ENCODE measurements at regions not wholly inside any gene's neighbourhood (a gene's known extent, or its start where the extent isn't known, plus 50 kb on each side); places are given as distances from the start of the nearest gene placed in this dataset.

DNA sequence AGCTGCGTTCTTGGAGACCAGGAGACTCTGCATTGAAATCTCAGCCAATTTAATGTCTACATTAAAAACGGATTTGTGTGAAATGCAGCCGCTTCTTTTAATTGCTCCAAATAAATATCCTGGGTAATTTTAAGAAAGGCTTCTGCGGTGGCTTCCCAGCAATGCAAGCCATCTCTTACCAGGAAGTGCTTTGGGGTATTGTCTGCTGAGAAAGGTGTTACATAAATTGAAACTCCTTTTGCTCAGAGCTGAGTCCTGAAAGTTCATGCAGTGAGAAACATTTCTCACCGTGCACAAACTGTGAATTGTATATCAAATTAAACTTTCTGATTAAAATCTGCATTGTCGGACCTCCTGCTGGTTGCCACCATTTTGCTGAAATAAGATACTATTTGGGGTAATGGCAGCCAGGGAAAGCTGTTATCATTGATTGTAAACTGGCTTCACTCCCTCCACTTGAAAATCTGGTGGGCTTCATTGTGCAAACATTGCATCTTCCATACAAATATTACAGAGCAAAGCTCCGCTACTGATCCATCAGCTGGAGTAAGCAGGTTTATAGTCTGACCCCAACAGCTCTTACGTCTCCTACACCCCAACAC is 59.5 kb downstream of the ZIC5 start:
- Histone ChIP-seq H3K4me1 (ENCODE audit: insufficient read depth) (no peaks in the 10 kb centered on the region), H3K27ac (ENCODE audit: low read depth) (no peak overlapping the region), H3K36me3 (ENCODE audit: insufficient read depth) (no peaks in the 10 kb centered on the region), H3K4me3 (ENCODE audit: low read depth, low read length) (no peak overlapping the region)
- DNase-seq (ENCODE audit: extremely low spot score), result no peak
- 56% methylated on average over 8 of the region's 8 CpGs for WGBS

GRCh38 chr13:99911069-99911964 is 60.2 kb downstream of the ZIC5 start:
- H3K36me3 ChIP-seq (ENCODE audit: insufficient read depth), result no peaks in the 10 kb centered on the region
- H3K27ac ChIP-seq (ENCODE audit: low read depth), result no peak overlapping the region
- no peak for DNase-seq (ENCODE audit: extremely low spot score)
- 44% methylated on average over 16 of the region's 16 CpGs for WGBS
- no peak overlapping the region for H3K4me3 ChIP-seq (ENCODE audit: low read depth, low read length)
- H3K4me1 ChIP-seq (ENCODE audit: insufficient read depth), result no peaks in the 10 kb centered on the region

DNA sequence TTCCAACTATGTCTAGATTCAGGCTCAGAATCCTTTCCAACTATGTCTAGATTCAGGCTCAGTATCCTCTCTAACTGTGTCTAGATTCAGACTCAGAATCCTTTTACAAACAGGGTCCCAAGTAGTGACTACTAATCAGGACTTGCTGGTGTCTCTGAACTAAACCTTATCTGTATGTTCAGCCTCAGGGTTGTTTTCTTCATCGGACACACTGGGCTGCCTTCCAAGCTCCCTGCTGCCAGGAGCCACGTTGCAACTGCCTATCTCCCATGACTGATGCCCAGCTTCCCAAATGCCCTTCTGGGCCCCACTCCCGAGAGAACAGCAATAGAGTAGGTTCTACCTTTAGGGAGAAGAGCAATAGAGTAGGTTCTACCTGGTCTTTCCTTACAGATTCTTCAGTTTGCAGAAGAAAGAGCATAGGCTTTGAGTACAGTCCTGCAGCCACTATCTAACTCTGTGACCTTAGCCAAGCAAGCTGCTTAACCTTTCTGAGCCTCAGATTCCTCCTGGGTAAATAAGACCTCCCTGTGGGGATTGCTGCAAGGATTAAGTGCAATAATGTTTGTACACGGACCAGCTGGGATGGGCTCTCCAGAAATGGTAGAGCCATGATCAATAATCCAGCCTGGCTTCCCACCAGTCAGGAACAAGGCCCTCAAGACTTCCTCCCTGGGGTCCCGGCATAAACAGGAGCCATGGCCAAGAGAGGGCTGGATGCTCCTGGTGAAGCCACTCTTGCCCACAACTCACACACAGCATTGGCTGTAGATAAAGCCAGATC is 61.5 kb downstream of the ZIC5 start:
- H3K27ac ChIP-seq (ENCODE audit: low read depth), result no peak overlapping the region
- no peaks in the 10 kb centered on the region for H3K4me1 ChIP-seq (ENCODE audit: insufficient read depth)
- H3K36me3 ChIP-seq (ENCODE audit: insufficient read depth), result no peaks in the 10 kb centered on the region
- no peak for DNase-seq (ENCODE audit: extremely low spot score)
- 33% methylated on average over 5 of the region's 5 CpGs for WGBS
- H3K4me3 ChIP-seq (ENCODE audit: low read depth, low read length), result no peak overlapping the region

DNA sequence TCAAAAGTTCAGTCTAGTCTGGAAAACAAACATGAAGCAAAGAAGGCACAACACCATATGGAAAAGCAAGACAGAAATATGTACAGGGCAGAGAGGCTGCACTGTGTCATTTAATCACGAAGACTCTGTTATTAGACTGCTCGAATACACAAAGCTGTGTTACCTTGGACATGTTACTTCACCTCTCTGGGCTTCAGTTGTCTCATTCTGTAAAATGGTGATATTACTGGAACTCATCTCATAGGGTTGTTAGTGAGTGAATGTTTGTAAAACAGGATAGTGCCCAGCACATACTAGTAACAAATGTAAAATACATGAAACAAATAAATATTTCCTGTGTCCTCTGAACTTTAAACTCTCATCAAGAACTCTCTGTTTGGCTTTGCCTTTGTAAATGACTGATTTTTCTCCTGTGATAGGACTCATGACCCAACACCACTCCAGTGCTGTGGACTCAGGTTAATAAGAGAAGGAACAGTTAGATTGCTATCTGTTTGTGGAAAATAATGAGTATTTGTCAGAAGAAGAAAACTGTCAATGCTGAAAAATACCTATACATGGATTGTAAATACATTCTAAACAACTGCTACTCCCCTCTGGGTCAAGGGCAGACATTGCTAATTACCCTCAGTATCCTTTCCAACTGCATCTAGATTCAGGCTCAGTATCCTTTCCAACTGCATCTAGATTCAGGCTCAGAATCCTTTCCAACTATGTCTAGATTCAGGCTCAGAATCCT is 62.3 kb downstream of the ZIC5 start:
- Histone ChIP-seq H3K27ac (ENCODE audit: low read depth) (no peak overlapping the region), H3K36me3 (ENCODE audit: insufficient read depth) (no peaks in the 10 kb centered on the region), H3K4me3 (ENCODE audit: low read depth, low read length) (no peak overlapping the region), H3K4me1 (ENCODE audit: insufficient read depth) (no peaks in the 10 kb centered on the region)
- 91% methylated on average over 2 of the region's 2 CpGs for WGBS
- DNase-seq (ENCODE audit: extremely low spot score), result no peak

DNA sequence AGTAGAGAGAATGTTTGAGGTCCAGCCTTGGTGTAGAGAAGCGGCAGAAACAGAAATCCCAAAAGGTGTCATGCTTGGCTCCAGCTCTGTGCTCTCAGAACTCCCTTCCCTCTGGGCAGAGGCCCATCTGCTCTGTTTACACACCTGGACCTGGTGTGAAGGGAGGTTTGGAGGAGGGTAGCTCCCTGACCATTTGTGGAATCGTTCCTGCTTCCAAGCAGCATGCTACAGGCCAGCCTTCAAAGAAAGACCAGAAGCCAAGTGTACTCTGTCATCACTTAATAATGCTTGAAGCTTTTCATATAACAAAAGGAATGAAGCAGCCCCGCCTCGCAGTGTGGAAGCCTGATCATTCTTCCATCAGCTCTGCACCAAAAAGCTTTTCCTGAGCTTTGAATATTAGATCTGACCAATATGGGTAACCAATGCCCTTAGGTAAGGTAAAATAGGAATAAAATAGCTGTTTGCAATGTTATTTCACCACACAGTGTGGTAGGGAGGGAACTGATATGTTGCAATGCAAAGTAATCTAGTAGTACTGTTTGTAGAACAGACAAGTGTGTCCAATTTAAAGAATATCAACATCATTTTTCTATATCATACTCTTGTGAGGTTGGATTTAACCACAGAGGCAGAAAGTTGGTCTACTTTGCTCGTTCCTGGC is 63.3 kb downstream of the ZIC5 start:
- H3K4me1 ChIP-seq (ENCODE audit: insufficient read depth), result no peaks in the 10 kb centered on the region
- no peak overlapping the region for H3K4me3 ChIP-seq (ENCODE audit: low read depth, low read length)
- no peak overlapping the region for H3K27ac ChIP-seq (ENCODE audit: low read depth)
- 63% methylated on average over 5 of the region's 5 CpGs for WGBS
- DNase-seq (ENCODE audit: extremely low spot score), result no peak
- H3K36me3 ChIP-seq (ENCODE audit: insufficient read depth), result no peaks in the 10 kb centered on the region

DNA sequence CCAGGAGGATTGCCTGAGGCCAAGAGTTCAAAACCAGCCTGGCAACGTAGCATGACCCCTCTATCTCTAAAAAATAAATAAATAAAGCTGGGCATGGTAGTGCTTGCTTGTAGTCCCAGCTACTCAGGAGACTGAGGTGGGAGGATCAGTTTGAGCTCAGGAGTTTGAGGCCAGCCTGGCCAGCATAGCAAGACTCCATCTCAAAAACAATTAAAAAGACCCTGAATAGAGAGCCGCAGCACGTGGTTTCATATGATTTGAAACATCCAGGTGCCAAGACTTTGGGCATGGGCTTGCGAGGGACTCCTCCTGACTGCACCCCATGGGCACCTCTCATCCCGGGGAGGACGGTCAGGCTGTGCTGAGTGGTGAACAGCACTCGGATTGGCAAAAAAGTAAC is 63.9 kb downstream of the ZIC5 start:
- 87% methylated on average over 7 of the region's 7 CpGs for WGBS
- DNase-seq (ENCODE audit: extremely low spot score), result no peak

DNA sequence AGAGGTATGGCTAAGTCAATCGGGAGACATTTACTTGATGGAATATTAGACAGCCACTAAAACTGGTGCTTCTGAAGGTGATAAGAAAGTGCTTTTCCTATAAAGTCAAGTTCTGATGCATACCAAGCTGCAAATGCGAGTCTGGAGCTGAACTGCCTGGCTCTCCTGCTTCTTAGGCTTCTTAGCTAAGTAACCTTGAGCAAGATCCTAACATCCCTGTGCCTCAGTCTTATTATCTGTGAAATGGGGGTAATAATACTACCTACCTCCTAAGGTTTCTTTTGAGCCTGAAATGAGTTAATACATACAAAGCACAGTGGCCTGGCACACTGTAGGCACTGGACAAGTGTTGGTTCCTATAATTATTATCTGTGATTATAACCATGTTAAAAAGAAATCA is 64.5 kb downstream of the ZIC5 start:
- WGBS, result 80% methylated on average over 2 of the region's 2 CpGs
- no peak for DNase-seq (ENCODE audit: extremely low spot score)
- H3K27ac ChIP-seq (ENCODE audit: low read depth), result no peak overlapping the region

More for the DNA sequence above, 63.9 kb downstream of the ZIC5 start:
- Histone ChIP-seq H3K4me1 (ENCODE audit: insufficient read depth) (no peaks in the 10 kb centered on the region), H3K4me3 (ENCODE audit: low read depth, low read length) (no peak overlapping the region), H3K27ac (ENCODE audit: low read depth) (no peak overlapping the region), H3K36me3 (ENCODE audit: insufficient read depth) (no peaks in the 10 kb centered on the region)

GRCh38 chr13:99905814-99906213 is 65.8 kb downstream of the ZIC5 start:
- H3K4me1 ChIP-seq (ENCODE audit: insufficient read depth), result no peaks in the 10 kb centered on the region
- H3K27ac ChIP-seq (ENCODE audit: low read depth), result no peak overlapping the region
- no peak for DNase-seq (ENCODE audit: extremely low spot score)
- H3K36me3 ChIP-seq (ENCODE audit: insufficient read depth), result no peaks in the 10 kb centered on the region
- WGBS, result 84% methylated on average over 4 of the region's 4 CpGs
- H3K4me3 ChIP-seq (ENCODE audit: low read depth, low read length), result no peak overlapping the region

More for the DNA sequence above, 64.5 kb downstream of the ZIC5 start:
- Histone ChIP-seq H3K4me1 (ENCODE audit: insufficient read depth) (no peaks in the 10 kb centered on the region), H3K36me3 (ENCODE audit: insufficient read depth) (no peaks in the 10 kb centered on the region), H3K4me3 (ENCODE audit: low read depth, low read length) (no peak overlapping the region)

DNA sequence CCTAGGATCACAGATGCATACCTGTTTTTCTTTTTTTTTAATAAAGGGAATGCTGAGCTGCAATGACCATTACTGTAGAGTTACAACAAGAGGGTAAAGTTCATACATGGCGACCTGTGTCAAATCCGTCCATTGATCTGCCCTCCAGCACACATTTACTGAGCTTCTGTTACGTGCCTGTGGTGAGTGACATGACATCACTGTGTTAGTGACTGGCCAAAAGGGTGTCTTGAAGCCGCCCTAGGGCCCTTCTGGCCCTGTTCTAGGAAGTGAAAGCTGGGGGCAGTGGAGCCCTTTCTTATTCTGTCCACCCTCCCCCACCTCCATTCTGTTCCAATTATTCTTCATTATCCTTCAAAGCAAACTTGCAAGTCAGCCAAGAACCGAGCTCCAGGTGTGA is 66.3 kb downstream of the ZIC5 start:
- H3K4me3 ChIP-seq (ENCODE audit: low read depth, low read length), result no peak overlapping the region
- H3K27ac ChIP-seq (ENCODE audit: low read depth), result no peak overlapping the region
- WGBS, result 84% methylated on average over 5 of the region's 5 CpGs
- H3K4me1 ChIP-seq (ENCODE audit: insufficient read depth), result no peaks in the 10 kb centered on the region
- no peaks in the 10 kb centered on the region for H3K36me3 ChIP-seq (ENCODE audit: insufficient read depth)
- DNase-seq (ENCODE audit: extremely low spot score), result no peak

DNA sequence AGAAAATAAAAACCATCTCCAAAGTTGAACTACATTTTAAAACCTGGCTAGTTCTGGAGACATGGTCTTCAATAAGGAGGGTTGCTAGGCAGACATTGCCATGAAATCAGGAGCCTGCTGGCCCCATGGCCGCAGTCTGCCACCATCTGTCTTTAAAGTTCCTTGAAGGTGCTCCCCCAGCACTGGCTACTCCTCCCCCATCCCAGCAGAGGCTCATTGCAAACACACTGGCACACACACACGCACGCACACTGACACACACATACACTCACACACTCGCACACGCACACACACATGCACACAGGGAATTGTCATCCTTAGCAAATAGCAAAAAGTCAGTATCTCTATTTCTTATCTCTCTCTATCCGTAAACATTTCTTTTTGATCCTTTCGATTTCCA is 68.4 kb downstream of the ZIC5 start:
- no peaks in the 10 kb centered on the region for H3K36me3 ChIP-seq (ENCODE audit: insufficient read depth)
- 75% methylated on average over 7 of the region's 7 CpGs for WGBS

GRCh38 chr13:99902657-99903056 is 68.9 kb downstream of the ZIC5 start:
- H3K4me3 ChIP-seq (ENCODE audit: low read depth, low read length), result no peak overlapping the region
- 25% methylated on average over 4 of the region's 4 CpGs for WGBS
- no peak for DNase-seq (ENCODE audit: extremely low spot score)
- no peak overlapping the region for H3K27ac ChIP-seq (ENCODE audit: low read depth)
- H3K4me1 ChIP-seq (ENCODE audit: insufficient read depth), result no peaks in the 10 kb centered on the region
- H3K36me3 ChIP-seq (ENCODE audit: insufficient read depth), result no peaks in the 10 kb centered on the region

More for the DNA sequence above, 68.4 kb downstream of the ZIC5 start:
- H3K4me3 ChIP-seq (ENCODE audit: low read depth, low read length), result no peak overlapping the region
- H3K27ac ChIP-seq (ENCODE audit: low read depth), result no peak overlapping the region
- no peaks in the 10 kb centered on the region for H3K4me1 ChIP-seq (ENCODE audit: insufficient read depth)
- DNase-seq (ENCODE audit: extremely low spot score), result no peak

DNA sequence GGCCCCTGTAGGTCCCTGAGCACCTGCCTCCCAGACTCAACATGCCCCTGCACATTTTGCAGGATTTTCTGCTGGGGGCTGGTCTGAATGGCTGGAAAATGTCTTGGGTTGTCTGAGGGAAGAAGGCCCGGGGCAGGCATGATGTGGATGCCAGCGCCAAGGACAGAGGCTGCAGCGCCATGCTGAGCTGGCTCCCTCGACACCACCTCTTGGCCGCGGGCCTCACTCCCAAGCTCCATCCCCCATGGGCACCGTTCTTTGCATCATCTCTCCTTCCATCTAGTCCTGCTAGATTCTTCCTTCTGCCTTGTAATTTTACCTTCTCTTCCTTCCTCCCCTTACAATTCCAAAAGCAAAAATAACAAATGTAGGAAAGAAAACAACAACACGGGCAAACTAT is 70.6 kb downstream of the ZIC5 start:
- WGBS, result 85% methylated on average over 8 of the region's 8 CpGs
- Histone ChIP-seq H3K4me1 (ENCODE audit: insufficient read depth) (no peaks in the 10 kb centered on the region), H3K4me3 (ENCODE audit: low read depth, low read length) (no peak overlapping the region), H3K36me3 (ENCODE audit: insufficient read depth) (no peaks in the 10 kb centered on the region), H3K27ac (ENCODE audit: low read depth) (no peak overlapping the region)
- DNase-seq (ENCODE audit: extremely low spot score), result no peak

DNA sequence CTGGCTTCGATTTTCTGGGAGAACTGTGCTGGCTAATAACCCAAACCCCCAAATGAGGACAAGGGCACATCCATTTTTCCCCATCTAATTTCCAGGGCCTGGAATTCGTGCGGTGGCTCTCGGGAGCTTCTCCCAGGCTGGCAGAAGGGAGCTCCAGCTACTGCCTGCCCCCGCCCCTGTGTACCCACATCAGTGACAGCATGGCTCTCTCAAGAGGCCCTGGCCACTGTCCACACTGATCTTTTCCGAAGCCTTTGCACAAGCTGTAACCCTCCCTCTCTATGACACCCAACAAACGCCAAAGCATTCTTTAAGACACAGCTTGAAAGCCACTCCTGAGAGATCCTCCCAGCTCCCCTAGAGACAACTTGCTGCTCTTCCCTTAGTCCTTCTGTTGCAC is 73.1 kb downstream of the ZIC5 start:
- Histone ChIP-seq H3K4me3 (ENCODE audit: low read depth, low read length) (no peak overlapping the region), H3K36me3 (ENCODE audit: insufficient read depth) (no peaks in the 10 kb centered on the region), H3K4me1 (ENCODE audit: insufficient read depth) (no peaks in the 10 kb centered on the region), H3K27ac (ENCODE audit: low read depth) (no peak overlapping the region)
- 64% methylated on average over 7 of the region's 7 CpGs for WGBS
- DNase-seq (ENCODE audit: extremely low spot score), result no peak
